IMR-90 (cell line): ENCODE measurements at regions not wholly inside any gene's neighbourhood (a gene's known extent, or its start where the extent isn't known, plus 50 kb on each side); places are given as distances from the start of the nearest gene placed in this dataset. TPM values are rescaled to one million over a fixed set of nuclear protein-coding genes. Genes with fewer than 3 reads are reported as not detected.

Source experiments
- ATAC-seq: fragments of 200-7000 bp; cut with Tn5 transposase; 2 replicates; pipeline ENCODE4 v1.9.1; 2020; ENCODE audit warnings: low read depth, mild to moderate bottlenecking, moderate library complexity
- BruUV-seq: library from RNA; stranded (reverse); fragments of 400-500 nt; replicated peaks from 2 replicates; lab custom pipeline; 2021; lab: Mats Ljungman, UMichigan
- CTCF ChIA-PET: fragments of 300-600 bp; formaldehyde crosslinking; extraction: SDS; loops from one replicate; lab custom pipeline; 2021; ENCODE audit warnings: antibody characterized with exemption; lab: Yijun Ruan, JAX
- POLR2A ChIA-PET: fragments of 300-600 bp; sonication (Branson Sonifier 250); formaldehyde crosslinking; loops from one replicate; lab custom pipeline; 2022; ENCODE audit warnings: antibody characterized with exemption; ENCODE audit not compliant: unreplicated experiment; lab: Charles Lee
- DNase-seq: peaks from one replicate; pipeline ENCODE4 v3.0.0; 2013
- H2AFZ ChIP-seq: replicated peaks from 2 replicates; pipeline ENCODE3; 2013; ENCODE audit warnings: low read length, mild to moderate bottlenecking; ENCODE audit not compliant: poor library complexity
- H2AK5ac ChIP-seq: 2 replicates; pipeline ENCODE4 v1.6.1; 2013; ENCODE audit warnings: low read depth, low read length, inconsistent platforms
- H2AK9ac ChIP-seq: replicated peaks from 2 replicates; pipeline ENCODE3; 2013; ENCODE audit warnings: mild to moderate bottlenecking, low read depth, low read length, moderate library complexity; ENCODE audit not compliant: poor library complexity
- H2BK120ac ChIP-seq: 2 replicates; pipeline ENCODE4 v1.6.1; 2013; ENCODE audit warnings: low read depth, low read length, inconsistent platforms
- H2BK15ac ChIP-seq: 3 replicates; pipeline ENCODE4 v1.6.1; 2013; ENCODE audit warnings: low read depth, low read length, inconsistent platforms
- H2BK20ac ChIP-seq: 2 replicates; pipeline ENCODE4 v1.6.1; 2013; ENCODE audit warnings: low read depth, mild to moderate bottlenecking, inconsistent platforms, low read length, moderate library complexity
- H2BK5ac ChIP-seq: 2 replicates; pipeline ENCODE4 v1.6.1; 2013; ENCODE audit warnings: mild to moderate bottlenecking, low read depth, low read length, inconsistent platforms; ENCODE audit not compliant: poor library complexity, severe bottlenecking
- H3K14ac ChIP-seq: replicated peaks from 2 replicates; pipeline ENCODE4 v1.6.1; 2013; ENCODE audit warnings: low read depth, low read length, inconsistent platforms
- H3K18ac ChIP-seq: 2 replicates; pipeline ENCODE4 v1.6.1; 2013; ENCODE audit warnings: low read depth, low read length, control low read depth
- H3K23ac ChIP-seq: 2 replicates; pipeline ENCODE4 v1.6.1; 2013; ENCODE audit warnings: low read depth, low read length, inconsistent platforms
- H3K27ac ChIP-seq: 2 replicates; pipeline ENCODE4 v1.5.1; 2013; ENCODE audit warnings: mild to moderate bottlenecking, control low read depth, low read length; ENCODE audit not compliant: insufficient read depth
- H3K27me3 ChIP-seq: 2 replicates; pipeline ENCODE4 v1.6.1; 2013; ENCODE audit warnings: low read length; ENCODE audit not compliant: control insufficient read depth, insufficient read depth
- H3K36me3 ChIP-seq: 2 replicates; pipeline ENCODE4 v1.6.1; 2013; ENCODE audit warnings: low read length, mixed read lengths; ENCODE audit not compliant: control insufficient read depth, insufficient read depth
- H3K4ac ChIP-seq: 2 replicates; pipeline ENCODE4 v1.6.1; 2013; ENCODE audit warnings: low read depth, low read length, inconsistent platforms
- H3K4me1 ChIP-seq: 2 replicates; pipeline ENCODE4 v1.6.1; 2013; ENCODE audit warnings: low read length, mixed read lengths; ENCODE audit not compliant: control insufficient read depth, insufficient read depth
- H3K4me2 ChIP-seq: 2 replicates; pipeline ENCODE4 v1.6.1; 2013; ENCODE audit warnings: low read depth, mild to moderate bottlenecking, control low read depth, low read length, moderate library complexity
- H3K4me3 ChIP-seq: 2 replicates; pipeline ENCODE4 v1.5.1; 2013; ENCODE audit warnings: low read depth, mild to moderate bottlenecking, control low read depth, low read length, moderate library complexity; ENCODE audit not compliant: insufficient read depth
- H3K56ac ChIP-seq: 2 replicates; pipeline ENCODE4 v1.6.1; 2013; ENCODE audit warnings: low read length, inconsistent platforms; ENCODE audit not compliant: insufficient read depth; ENCODE audit errors: extremely low read depth
- H3K79me1 ChIP-seq, 2 experiments: 2 replicates each; pipeline ENCODE4 v1.6.1; 2013; ENCODE audit warnings: low read length in 2 of 2, inconsistent platforms in 1 of 2, low read depth in 1 of 2
- H3K9ac ChIP-seq: 2 replicates; pipeline ENCODE4 v1.6.1; 2013; ENCODE audit warnings: low read depth, low read length, control low read depth
- H3K9me1 ChIP-seq: 2 replicates; pipeline ENCODE4 v1.6.1; 2013; ENCODE audit warnings: low read length, inconsistent platforms; ENCODE audit not compliant: insufficient read depth
- H3K9me3 ChIP-seq: 2 replicates; pipeline ENCODE4 v1.6.1; 2013; ENCODE audit warnings: low read length; ENCODE audit not compliant: control insufficient read depth, insufficient read depth
- H4K20me1 ChIP-seq: 2 replicates; pipeline ENCODE4 v1.6.1; 2013; ENCODE audit warnings: low read length, inconsistent platforms; ENCODE audit not compliant: insufficient read depth
- H4K5ac ChIP-seq: 2 replicates; pipeline ENCODE4 v1.6.1; 2013; ENCODE audit warnings: mild to moderate bottlenecking, low read depth, low read length, control low read depth
- H4K8ac ChIP-seq, 2 experiments: 2 replicates each; pipeline ENCODE4 v1.6.1; 2013; ENCODE audit warnings: low read depth in 2 of 2, low read length in 2 of 2, control low read depth in 1 of 2, inconsistent platforms in 1 of 2
- H4K91ac ChIP-seq: 2 replicates; pipeline ENCODE4 v1.6.1; 2013; ENCODE audit warnings: low read depth, low read length, inconsistent platforms; ENCODE audit not compliant: insufficient read depth
- BHLHE40 ChIP-seq: fragments of 150-350 bp; IDR thresholded peaks from 2 replicates; pipeline ENCODE4 v1.6.1; 2016; ENCODE audit warnings: mild to moderate bottlenecking, low read depth, low read length
- CHD1 ChIP-seq: IDR thresholded peaks from 2 replicates; pipeline ENCODE4 v1.6.1; 2012; ENCODE audit warnings: low read depth, low read length, improper control_type of control experiment
- FOS ChIP-seq: fragments of 150-350 bp; IDR thresholded peaks from 2 replicates; pipeline ENCODE4 v1.6.1; 2016; ENCODE audit warnings: low read depth, low read length
- MXI1 ChIP-seq: IDR thresholded peaks from 2 replicates; pipeline ENCODE4 v1.6.1; 2012; ENCODE audit warnings: low read depth, mild to moderate bottlenecking, low read length, moderate library complexity, borderline replicate concordance
- NFE2L2 ChIP-seq: fragments of 150-350 bp; IDR thresholded peaks from 2 replicates; pipeline ENCODE4 v1.6.1; 2016; ENCODE audit warnings: low read depth, mild to moderate bottlenecking, low read length
- POLR2A ChIP-seq: IDR thresholded peaks from 2 replicates; pipeline ENCODE4 v1.6.1; 2012; ENCODE audit warnings: mild to moderate bottlenecking, low read depth, low read length
- RAD21 ChIP-seq: IDR thresholded peaks from 2 replicates; pipeline ENCODE4 v1.6.1; 2012; ENCODE audit warnings: low read length, improper control_type of control experiment
- RCOR1 ChIP-seq: IDR thresholded peaks from 2 replicates; pipeline ENCODE4 v1.6.1; 2012; ENCODE audit warnings: mild to moderate bottlenecking, low read length, improper control_type of control experiment; ENCODE audit not compliant: insufficient replicate concordance
- RFX5 ChIP-seq: IDR thresholded peaks from 2 replicates; pipeline ENCODE4 v1.8.0; 2012; ENCODE audit warnings: low read depth, mild to moderate bottlenecking, low read length, moderate library complexity
- WGBS, 2 experiments: methylation state at CpG; one replicate each; pipeline versions ENCODE4 v1.1.5 to v1.1.7; 2013; ENCODE audit warnings: missing lambda C conversion rate in 2 of 2; ENCODE audit not compliant: insufficient read length in 1 of 2; ENCODE audit errors: extremely low coverage in 2 of 2; 5-methylcytosine and 5-hydroxymethylcytosine counted together
- dilution Hi-C: fragments of 300-500 bp; cut with HindIII; formaldehyde crosslinking; loops from one replicate; pipeline ENCODE4 v1.14.3; 2018; ENCODE audit warnings: low sequenced_read_pairs; ENCODE audit not compliant: unreplicated experiment
- in situ Hi-C: fragments of 300-500 bp; cut with MboI; formaldehyde crosslinking; loops from 3 replicates; pipeline ENCODE4 v1.14.3; 2019; ENCODE audit warnings: low sequenced_read_pairs, inconsistent platforms, mixed read lengths
- intact Hi-C: fragments of 100-400 bp; cut with micrococcal nuclease; formaldehyde crosslinking; loops from 2 replicates; pipeline ENCODE4 v1.10.0; 2022
- microRNA-seq, 2 experiments: library from miRNA; stranded (forward) in 1 of 2; unstranded in 1 of 2; fragments of 10-50 nt in 1 of 2; fragments of <30 nt in 1 of 2; gene quantifications in 1 of 2; microRNA quantifications in 1 of 2; one replicate each; pipeline versions ENCODE3 to v1.1.0; 2013 to 2020; ENCODE audit not compliant: insufficient read depth in 1 of 2, insufficient read length in 1 of 2, unreplicated experiment in 1 of 2
- small RNA-seq, 5 experiments: library from RNA; depleted of rRNA; stranded (forward); fragments of <200 nt; gene quantifications; one replicate each; pipeline ENCODE3, GENCODE V24; 2012

GRCh38 chr2:173855661-173856060 is 109.5 kb downstream of the SP3 start:
- dilution Hi-C loops, result no loop called here

More at GRCh38 chr2:173855661-173856060, 109.5 kb downstream of the SP3 start:
- H3K4me3 ChIP-seq, result no peak overlapping the region
- peaks cover 10% of the 10 kb centered on the region for H3K27me3 ChIP-seq
- no TSS peak for BruUV-seq
- no peak for TF ChIP-seq RAD21
- no peak for TF ChIP-seq CHD1
- no peak for TF ChIP-seq MXI1
- TF ChIP-seq POLR2A, result no peak
- no peak for TF ChIP-seq FOS
- TF ChIP-seq BHLHE40, result no peak
- TF ChIP-seq RFX5, result no peak
- TF ChIP-seq NFE2L2, result no peak
- TF ChIP-seq RCOR1, result no peak
- no peak overlapping the region for H3K23ac ChIP-seq
- in situ Hi-C loops (no loop called here), intact Hi-C loops (no loop called here)
- no peak overlapping the region for H3K4ac ChIP-seq
- no peak overlapping the region for H4K91ac ChIP-seq
- no peaks in the 10 kb centered on the region for H3K9me3 ChIP-seq
- H2AK5ac ChIP-seq, result no peak overlapping the region
- ChIA-PET POLR2A (interaction anchor here (0.7 kb wide), 1 partner anchor 13 kb away, joined by 6 read pairs; no protein-coding TSS in a partner anchor), CTCF (no interaction called here)
- no peak overlapping the region for H2AK9ac ChIP-seq
- no peak overlapping the region for H2BK120ac ChIP-seq
- H4K8ac ChIP-seq, result no peak overlapping the region
- no peak overlapping the region for H3K4me2 ChIP-seq
- H2AFZ ChIP-seq, result no peak overlapping the region
- peak; percentile 8 for DNase-seq
- H2BK5ac ChIP-seq, result no peak overlapping the region
- no peak overlapping the region for H3K9ac ChIP-seq
- no CpG with 5 or more reads among the region's 2 CpGs for WGBS, 2 experiments
- H3K9me1 ChIP-seq, result no peaks in the 10 kb centered on the region
- H4K20me1 ChIP-seq, result no peaks in the 10 kb centered on the region
- no peak overlapping the region for H3K18ac ChIP-seq
- no peak overlapping the region for H3K14ac ChIP-seq
- H2BK15ac ChIP-seq, result no peak overlapping the region
- no peak overlapping the region for H3K27ac ChIP-seq
- ATAC-seq, result no peak
- H2BK20ac ChIP-seq, result no peak overlapping the region
- no peak overlapping the region for H4K5ac ChIP-seq
- H3K56ac ChIP-seq, result no peak overlapping the region
- no peaks in the 10 kb centered on the region for H3K79me1 ChIP-seq
- H3K36me3 ChIP-seq, result no peaks in the 10 kb centered on the region
- peaks cover 2% of the 10 kb centered on the region; the same call in 1 of the 2 replicates for H3K4me1 ChIP-seq

Small RNA genes lying in the stretch of these regions (microRNA-seq; reads per million reads assigned to microRNA genes)
- gene AC013410.2 (ENCODE audit: insufficient read depth, insufficient read length), result not detected

Small RNA genes lying in the stretch of these regions (small RNA-seq; reads per million reads assigned to genes)
- gene AC013410.2, result 0 reads per million in 5 experiments
